H1 (cell line): ENCODE measurements at regions not wholly inside any gene's neighbourhood (a gene's known extent, or its start where the extent isn't known, plus 50 kb on each side); places are given as distances from the start of the nearest gene placed in this dataset.

ENCODE experiments used
- NRF1 ChIP-seq: IDR thresholded peaks from 2 replicates; pipeline ENCODE4 v1.6.1; 2011; ENCODE audit warnings: mild to moderate bottlenecking, low read depth, low read length, improper control_type of control experiment
- TF ChIP-seq, protein P1 (sequence below): fragments of 300-600 bp; sonication (generic); IDR thresholded peaks from 2 replicates; pipeline ENCODE4 v1.7.1; 2012; ENCODE audit warnings: low read length, moderate library complexity, mild to moderate bottlenecking, inconsistent platforms; ENCODE audit not compliant: insufficient replicate concordance

DNA sequence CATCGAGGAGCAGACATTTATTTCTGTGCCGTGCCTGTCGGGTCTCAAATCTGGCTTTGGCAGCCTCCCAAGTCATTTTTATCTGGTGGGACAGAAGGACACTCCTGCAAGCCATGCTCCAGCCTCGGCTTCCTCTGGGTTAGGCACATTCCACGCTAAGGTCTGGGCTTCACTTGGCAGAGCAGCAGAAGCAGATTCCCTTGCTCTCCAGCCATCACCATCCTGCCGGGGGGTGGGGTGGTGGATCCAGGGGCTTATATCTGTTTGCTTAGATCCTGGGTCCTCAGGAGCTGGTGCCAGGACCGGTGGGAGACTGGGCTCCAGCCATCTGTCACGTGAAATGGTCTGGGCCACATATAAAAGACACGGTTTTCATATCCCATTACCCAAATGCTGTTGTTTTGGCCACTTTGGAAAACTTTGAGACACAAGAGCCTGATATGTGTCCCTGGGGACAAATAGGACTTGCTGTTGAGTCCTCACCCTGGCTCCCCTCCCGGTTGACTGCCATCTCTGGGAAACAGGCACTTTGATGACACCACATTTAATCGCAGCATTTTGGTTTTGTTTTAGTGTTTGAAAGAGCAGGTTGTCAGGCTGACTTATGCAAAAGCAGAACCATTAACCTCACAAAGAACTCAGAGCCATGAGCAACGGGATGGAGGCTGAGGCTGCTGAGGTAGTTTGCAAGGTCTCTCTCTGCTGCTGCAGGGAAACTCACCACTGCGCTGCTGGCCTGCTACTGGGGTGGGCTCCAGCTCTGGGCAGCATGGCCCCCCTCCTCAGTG lies 69.6 kb upstream of the PRMT8 start (continued):
- TF ChIP-seq, protein P1, sequence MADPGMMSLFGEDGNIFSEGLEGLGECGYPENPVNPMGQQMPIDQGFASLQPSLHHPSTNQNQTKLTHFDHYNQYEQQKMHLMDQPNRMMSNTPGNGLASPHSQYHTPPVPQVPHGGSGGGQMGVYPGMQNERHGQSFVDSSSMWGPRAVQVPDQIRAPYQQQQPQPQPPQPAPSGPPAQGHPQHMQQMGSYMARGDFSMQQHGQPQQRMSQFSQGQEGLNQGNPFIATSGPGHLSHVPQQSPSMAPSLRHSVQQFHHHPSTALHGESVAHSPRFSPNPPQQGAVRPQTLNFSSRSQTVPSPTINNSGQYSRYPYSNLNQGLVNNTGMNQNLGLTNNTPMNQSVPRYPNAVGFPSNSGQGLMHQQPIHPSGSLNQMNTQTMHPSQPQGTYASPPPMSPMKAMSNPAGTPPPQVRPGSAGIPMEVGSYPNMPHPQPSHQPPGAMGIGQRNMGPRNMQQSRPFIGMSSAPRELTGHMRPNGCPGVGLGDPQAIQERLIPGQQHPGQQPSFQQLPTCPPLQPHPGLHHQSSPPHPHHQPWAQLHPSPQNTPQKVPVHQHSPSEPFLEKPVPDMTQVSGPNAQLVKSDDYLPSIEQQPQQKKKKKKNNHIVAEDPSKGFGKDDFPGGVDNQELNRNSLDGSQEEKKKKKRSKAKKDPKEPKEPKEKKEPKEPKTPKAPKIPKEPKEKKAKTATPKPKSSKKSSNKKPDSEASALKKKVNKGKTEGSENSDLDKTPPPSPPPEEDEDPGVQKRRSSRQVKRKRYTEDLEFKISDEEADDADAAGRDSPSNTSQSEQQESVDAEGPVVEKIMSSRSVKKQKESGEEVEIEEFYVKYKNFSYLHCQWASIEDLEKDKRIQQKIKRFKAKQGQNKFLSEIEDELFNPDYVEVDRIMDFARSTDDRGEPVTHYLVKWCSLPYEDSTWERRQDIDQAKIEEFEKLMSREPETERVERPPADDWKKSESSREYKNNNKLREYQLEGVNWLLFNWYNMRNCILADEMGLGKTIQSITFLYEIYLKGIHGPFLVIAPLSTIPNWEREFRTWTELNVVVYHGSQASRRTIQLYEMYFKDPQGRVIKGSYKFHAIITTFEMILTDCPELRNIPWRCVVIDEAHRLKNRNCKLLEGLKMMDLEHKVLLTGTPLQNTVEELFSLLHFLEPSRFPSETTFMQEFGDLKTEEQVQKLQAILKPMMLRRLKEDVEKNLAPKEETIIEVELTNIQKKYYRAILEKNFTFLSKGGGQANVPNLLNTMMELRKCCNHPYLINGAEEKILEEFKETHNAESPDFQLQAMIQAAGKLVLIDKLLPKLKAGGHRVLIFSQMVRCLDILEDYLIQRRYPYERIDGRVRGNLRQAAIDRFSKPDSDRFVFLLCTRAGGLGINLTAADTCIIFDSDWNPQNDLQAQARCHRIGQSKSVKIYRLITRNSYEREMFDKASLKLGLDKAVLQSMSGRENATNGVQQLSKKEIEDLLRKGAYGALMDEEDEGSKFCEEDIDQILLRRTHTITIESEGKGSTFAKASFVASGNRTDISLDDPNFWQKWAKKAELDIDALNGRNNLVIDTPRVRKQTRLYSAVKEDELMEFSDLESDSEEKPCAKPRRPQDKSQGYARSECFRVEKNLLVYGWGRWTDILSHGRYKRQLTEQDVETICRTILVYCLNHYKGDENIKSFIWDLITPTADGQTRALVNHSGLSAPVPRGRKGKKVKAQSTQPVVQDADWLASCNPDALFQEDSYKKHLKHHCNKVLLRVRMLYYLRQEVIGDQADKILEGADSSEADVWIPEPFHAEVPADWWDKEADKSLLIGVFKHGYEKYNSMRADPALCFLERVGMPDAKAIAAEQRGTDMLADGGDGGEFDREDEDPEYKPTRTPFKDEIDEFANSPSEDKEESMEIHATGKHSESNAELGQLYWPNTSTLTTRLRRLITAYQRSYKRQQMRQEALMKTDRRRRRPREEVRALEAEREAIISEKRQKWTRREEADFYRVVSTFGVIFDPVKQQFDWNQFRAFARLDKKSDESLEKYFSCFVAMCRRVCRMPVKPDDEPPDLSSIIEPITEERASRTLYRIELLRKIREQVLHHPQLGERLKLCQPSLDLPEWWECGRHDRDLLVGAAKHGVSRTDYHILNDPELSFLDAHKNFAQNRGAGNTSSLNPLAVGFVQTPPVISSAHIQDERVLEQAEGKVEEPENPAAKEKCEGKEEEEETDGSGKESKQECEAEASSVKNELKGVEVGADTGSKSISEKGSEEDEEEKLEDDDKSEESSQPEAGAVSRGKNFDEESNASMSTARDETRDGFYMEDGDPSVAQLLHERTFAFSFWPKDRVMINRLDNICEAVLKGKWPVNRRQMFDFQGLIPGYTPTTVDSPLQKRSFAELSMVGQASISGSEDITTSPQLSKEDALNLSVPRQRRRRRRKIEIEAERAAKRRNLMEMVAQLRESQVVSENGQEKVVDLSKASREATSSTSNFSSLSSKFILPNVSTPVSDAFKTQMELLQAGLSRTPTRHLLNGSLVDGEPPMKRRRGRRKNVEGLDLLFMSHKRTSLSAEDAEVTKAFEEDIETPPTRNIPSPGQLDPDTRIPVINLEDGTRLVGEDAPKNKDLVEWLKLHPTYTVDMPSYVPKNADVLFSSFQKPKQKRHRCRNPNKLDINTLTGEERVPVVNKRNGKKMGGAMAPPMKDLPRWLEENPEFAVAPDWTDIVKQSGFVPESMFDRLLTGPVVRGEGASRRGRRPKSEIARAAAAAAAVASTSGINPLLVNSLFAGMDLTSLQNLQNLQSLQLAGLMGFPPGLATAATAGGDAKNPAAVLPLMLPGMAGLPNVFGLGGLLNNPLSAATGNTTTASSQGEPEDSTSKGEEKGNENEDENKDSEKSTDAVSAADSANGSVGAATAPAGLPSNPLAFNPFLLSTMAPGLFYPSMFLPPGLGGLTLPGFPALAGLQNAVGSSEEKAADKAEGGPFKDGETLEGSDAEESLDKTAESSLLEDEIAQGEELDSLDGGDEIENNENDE: no peak
- no peak for TF ChIP-seq NRF1
